ENCODE measurements at regions not wholly inside any gene's neighbourhood (a gene's known extent, or its start where the extent isn't known, plus 50 kb on each side); places are given as distances from the start of the nearest gene placed in this dataset.

GRCh38 chr2:176686328-176686727, 417.1 kb downstream of the MTX2 start:
- DNase-seq = no peak

GRCh38 chr2:176687342-176687741, 418.1 kb downstream of the MTX2 start:
- DNase-seq = no peak

- no peak for DNase-seq
Observed at GRCh38 chr2:176687944-176688343, 418.7 kb downstream of the MTX2 start.

GRCh38 chr2:176689711-176690110, 420.5 kb downstream of the MTX2 start:
- no peak for DNase-seq

GRCh38 chr2:176691471-176691870, 422.2 kb downstream of the MTX2 start:
- no peak for DNase-seq

- no peak for DNase-seq
Observed at GRCh38 chr2:176692533-176692932, 423.3 kb downstream of the MTX2 start.

- DNase-seq = no peak
Observed at GRCh38 chr2:176699098-176699497, 429.9 kb downstream of the MTX2 start.

GRCh38 chr2:176699644-176700043, 430.4 kb downstream of the MTX2 start:
- no peak for DNase-seq

- no peak for DNase-seq
Observed at GRCh38 chr2:176702131-176702530, 432.9 kb downstream of the MTX2 start.

- DNase-seq = no peak
Observed at GRCh38 chr2:176704282-176704858, 435.1 kb downstream of the MTX2 start.

GRCh38 chr2:176709149-176709951, 440.1 kb downstream of the MTX2 start:
- DNase-seq = no peak

GRCh38 chr2:176709991-176710390, 440.7 kb downstream of the MTX2 start:
- DNase-seq = no peak

GRCh38 chr2:176710657-176711186, 441.5 kb downstream of the MTX2 start:
- DNase-seq = no peak

GRCh38 chr2:176725873-176726645, 456.8 kb downstream of the MTX2 start:
- no peak for DNase-seq

- no peak for DNase-seq
Observed at GRCh38 chr2:176727696-176728095, 458.5 kb downstream of the MTX2 start.

- DNase-seq = no peak
Observed at GRCh38 chr2:176729706-176730569, 460.7 kb downstream of the MTX2 start.

- no peak for DNase-seq
Observed at GRCh38 chr2:176732780-176733179, 463.5 kb downstream of the MTX2 start.

GRCh38 chr2:176733698-176734430, 464.6 kb downstream of the MTX2 start:
- no peak for DNase-seq

- DNase-seq = no peak
Observed at GRCh38 chr2:176734868-176735267, 465.6 kb downstream of the MTX2 start.

GRCh38 chr2:176742271-176742670, 470.3 kb upstream of the HNRNPA3 start:
- no peak for DNase-seq

- no peak for DNase-seq
Observed at GRCh38 chr2:176743671-176744070, 468.9 kb upstream of the HNRNPA3 start.

- DNase-seq = no peak
Observed at GRCh38 chr2:176744146-176744545, 468.4 kb upstream of the HNRNPA3 start.

Measured in NCI-H187 treated with DMSO at 0.1 percent for 48 hours (cell line).